ENCODE measurements at regions not wholly inside any gene's neighbourhood (a gene's known extent, or its start where the extent isn't known, plus 50 kb on each side); places are given as distances from the start of the nearest gene placed in this dataset.

- DNase-seq (ENCODE audit: low read depth): no peak
- H3K4me3 ChIP-seq (ENCODE audit: low read length): no peak overlapping the region
- TF ChIP-seq, protein P1, sequence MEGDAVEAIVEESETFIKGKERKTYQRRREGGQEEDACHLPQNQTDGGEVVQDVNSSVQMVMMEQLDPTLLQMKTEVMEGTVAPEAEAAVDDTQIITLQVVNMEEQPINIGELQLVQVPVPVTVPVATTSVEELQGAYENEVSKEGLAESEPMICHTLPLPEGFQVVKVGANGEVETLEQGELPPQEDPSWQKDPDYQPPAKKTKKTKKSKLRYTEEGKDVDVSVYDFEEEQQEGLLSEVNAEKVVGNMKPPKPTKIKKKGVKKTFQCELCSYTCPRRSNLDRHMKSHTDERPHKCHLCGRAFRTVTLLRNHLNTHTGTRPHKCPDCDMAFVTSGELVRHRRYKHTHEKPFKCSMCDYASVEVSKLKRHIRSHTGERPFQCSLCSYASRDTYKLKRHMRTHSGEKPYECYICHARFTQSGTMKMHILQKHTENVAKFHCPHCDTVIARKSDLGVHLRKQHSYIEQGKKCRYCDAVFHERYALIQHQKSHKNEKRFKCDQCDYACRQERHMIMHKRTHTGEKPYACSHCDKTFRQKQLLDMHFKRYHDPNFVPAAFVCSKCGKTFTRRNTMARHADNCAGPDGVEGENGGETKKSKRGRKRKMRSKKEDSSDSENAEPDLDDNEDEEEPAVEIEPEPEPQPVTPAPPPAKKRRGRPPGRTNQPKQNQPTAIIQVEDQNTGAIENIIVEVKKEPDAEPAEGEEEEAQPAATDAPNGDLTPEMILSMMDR (conservative IDR thresholded peaks at IDR 0.05; ENCODE audit: low read depth, low read length): no peak
Observed at GRCh38 chr6:134478764-134479399, 161.0 kb upstream of the SGK1 start.

DNA sequence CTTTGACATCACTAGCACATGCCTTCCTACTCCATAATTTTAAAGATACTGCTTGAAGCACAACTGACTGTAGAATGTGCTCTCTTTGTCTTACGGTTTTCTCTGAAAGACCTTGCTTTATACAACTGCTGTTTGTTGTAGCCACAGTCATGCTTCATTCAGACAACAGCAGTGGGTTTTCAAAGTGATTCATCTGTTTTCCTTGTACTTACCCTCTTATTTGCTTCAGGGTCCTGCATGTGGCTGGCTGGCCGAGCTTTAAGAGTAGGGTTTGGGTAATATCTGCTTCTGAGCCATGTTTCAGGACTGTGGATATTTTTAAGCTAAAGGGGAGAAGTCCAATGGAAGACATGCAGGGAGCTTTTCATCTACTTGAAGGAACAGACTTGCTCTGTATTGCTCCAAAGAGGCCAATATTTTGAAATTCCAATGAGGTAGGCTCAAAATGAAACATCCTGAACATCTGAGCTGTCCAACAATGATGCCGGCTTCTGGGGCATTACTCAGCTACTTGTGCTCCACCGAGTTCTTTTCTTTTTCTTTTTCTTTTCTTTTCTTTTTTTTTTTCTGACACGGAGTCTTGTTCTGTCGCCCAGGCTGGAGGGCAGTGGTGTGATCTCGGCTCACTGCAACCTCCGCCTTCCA lies 160.2 kb upstream of the SGK1 start:
- H3K4me3 ChIP-seq (ENCODE audit: low read length): no peak overlapping the region
- TF ChIP-seq, protein P1 (conservative IDR thresholded peaks at IDR 0.05; ENCODE audit: low read depth, low read length): no peak
- no peak for DNase-seq (ENCODE audit: low read depth)

DNA sequence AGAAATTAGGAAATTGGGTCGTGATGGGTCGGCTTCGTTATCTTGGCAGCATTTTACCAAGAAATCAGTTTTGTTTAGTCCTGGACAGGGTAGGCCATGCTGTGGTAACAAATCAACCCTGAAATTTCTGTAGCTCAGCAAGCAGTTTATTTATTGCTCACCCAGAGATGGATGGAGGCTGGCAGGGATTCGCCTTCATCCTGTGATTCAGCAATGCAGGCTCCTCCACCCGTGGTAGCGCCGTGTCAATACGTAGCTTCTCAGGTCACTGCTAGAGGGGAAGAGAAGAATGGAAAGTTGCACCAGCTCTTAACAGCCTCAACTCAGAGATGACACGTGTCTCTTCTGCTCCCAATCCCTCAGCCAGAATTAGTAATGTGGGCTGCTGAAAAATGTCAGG lies 157.0 kb upstream of the SGK1 start:
- no peak overlapping the region for H3K4me3 ChIP-seq (ENCODE audit: low read length)
- DNase-seq (ENCODE audit: low read depth): no peak
- TF ChIP-seq, protein P1 (conservative IDR thresholded peaks at IDR 0.05; ENCODE audit: low read depth, low read length): no peak

DNA sequence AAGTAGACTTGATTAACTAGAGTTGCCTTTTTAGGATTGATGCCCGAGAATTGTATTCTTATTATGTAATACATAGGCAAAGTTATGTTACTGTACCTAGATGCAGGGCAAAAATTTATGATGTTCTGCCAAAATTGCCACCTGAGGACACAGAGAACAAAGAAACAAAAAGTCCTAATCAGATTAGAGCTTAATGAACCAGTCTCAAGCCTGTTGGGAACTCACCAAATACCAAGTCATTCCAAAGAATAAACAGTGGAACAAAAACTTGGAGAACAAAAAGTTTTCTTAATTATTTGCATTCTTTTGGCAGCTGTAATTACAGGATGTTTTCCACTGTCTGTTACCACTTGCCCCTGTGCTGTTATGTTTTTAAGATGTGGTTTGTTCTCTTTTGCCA lies 154.7 kb upstream of the SGK1 start:
- H3K4me3 ChIP-seq (ENCODE audit: low read length): no peak overlapping the region
- DNase-seq (ENCODE audit: low read depth): no peak
- TF ChIP-seq, protein P1 (conservative IDR thresholded peaks at IDR 0.05; ENCODE audit: low read depth, low read length): no peak

GRCh38 chr6:134472046-134472445 lies 154.1 kb upstream of the SGK1 start:
- TF ChIP-seq, protein P1 (conservative IDR thresholded peaks at IDR 0.05; ENCODE audit: low read depth, low read length): no peak
- no peak for DNase-seq (ENCODE audit: low read depth)
- H3K4me3 ChIP-seq (ENCODE audit: low read length): no peak overlapping the region

- H3K4me3 ChIP-seq (ENCODE audit: low read length): no peak overlapping the region
- no peak for DNase-seq (ENCODE audit: low read depth)
- TF ChIP-seq, protein P1 (conservative IDR thresholded peaks at IDR 0.05; ENCODE audit: low read depth, low read length): no peak
Observed at GRCh38 chr6:134470457-134470975, 152.6 kb upstream of the SGK1 start.

All from retinal pigment epithelial cell (primary cell).